ENCODE measurements at regions not wholly inside any gene's neighbourhood (a gene's known extent, or its start where the extent isn't known, plus 50 kb on each side); places are given as distances from the start of the nearest gene placed in this dataset.

DNA sequence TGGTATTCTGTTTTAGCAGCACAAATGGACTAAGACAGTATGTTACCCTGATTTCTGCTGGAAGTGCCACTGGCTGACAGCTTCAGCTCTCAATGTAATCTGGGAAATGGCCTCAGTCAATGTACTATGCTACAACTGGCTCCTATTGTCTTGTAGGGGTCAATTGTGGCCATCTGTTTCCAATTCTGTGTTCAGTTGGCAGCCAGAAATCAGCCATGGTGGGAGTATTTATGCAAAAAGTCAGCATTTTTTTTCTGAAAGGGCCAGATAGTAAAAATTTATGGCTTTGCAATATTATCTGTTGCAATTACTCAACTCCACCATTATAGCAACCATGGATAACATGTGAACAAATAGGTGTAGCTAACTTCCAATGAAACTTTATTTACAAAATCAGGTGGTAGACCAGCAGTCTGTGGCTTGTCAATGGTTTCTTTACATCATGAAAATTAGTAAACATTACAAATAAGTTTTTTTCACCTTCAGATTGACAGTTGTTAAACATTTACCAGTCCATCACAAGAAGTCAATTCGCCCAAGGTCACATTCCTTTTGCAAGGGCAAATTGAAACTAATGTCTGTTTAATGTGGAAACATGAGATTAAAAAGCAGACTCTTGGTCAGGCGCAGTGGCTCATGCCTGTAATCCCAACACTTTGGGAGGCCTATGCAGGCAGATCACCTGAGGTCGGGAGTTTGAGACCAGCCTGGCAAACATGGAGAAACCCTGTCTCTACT lies 58.3 kb upstream of the TSHZ2 start:
- TF ChIP-seq, protein P1, sequence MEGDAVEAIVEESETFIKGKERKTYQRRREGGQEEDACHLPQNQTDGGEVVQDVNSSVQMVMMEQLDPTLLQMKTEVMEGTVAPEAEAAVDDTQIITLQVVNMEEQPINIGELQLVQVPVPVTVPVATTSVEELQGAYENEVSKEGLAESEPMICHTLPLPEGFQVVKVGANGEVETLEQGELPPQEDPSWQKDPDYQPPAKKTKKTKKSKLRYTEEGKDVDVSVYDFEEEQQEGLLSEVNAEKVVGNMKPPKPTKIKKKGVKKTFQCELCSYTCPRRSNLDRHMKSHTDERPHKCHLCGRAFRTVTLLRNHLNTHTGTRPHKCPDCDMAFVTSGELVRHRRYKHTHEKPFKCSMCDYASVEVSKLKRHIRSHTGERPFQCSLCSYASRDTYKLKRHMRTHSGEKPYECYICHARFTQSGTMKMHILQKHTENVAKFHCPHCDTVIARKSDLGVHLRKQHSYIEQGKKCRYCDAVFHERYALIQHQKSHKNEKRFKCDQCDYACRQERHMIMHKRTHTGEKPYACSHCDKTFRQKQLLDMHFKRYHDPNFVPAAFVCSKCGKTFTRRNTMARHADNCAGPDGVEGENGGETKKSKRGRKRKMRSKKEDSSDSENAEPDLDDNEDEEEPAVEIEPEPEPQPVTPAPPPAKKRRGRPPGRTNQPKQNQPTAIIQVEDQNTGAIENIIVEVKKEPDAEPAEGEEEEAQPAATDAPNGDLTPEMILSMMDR (IDR thresholded peaks at IDR 0.05 in 8 of 11, conservative IDR thresholded peaks at IDR 0.05 in 3 of 11) = no peak
- TF ChIP-seq POLR2A (IDR thresholded peaks at IDR 0.05) = no peak

Data from spleen (tissue), 7 donors.